Fibroblast of villous mesenchyme (primary cell): ENCODE measurements at regions not wholly inside any gene's neighbourhood (a gene's known extent, or its start where the extent isn't known, plus 50 kb on each side); places are given as distances from the start of the nearest gene placed in this dataset.
A peak's percentile ranks its signal among the peaks of the same experiment; 100 is the strongest.

Source experiments
- DNase-seq: peaks from one replicate; pipeline ENCODE4 v3.0.0-alpha.2; 2010; ENCODE audit warnings: low read depth
- H3K4me3 ChIP-seq: 2 replicates; pipeline ENCODE4 v1.5.1; 2011; ENCODE audit warnings: low read depth, mild to moderate bottlenecking, low read length
- TF ChIP-seq, protein P1 (sequence below): IDR thresholded peaks from 2 replicates; pipeline ENCODE4 v1.5.1; 2012; ENCODE audit warnings: low read depth, mild to moderate bottlenecking, low read length; ENCODE audit not compliant: insufficient read depth

- DNase-seq: peak; percentile 52
- TF ChIP-seq, protein P1, sequence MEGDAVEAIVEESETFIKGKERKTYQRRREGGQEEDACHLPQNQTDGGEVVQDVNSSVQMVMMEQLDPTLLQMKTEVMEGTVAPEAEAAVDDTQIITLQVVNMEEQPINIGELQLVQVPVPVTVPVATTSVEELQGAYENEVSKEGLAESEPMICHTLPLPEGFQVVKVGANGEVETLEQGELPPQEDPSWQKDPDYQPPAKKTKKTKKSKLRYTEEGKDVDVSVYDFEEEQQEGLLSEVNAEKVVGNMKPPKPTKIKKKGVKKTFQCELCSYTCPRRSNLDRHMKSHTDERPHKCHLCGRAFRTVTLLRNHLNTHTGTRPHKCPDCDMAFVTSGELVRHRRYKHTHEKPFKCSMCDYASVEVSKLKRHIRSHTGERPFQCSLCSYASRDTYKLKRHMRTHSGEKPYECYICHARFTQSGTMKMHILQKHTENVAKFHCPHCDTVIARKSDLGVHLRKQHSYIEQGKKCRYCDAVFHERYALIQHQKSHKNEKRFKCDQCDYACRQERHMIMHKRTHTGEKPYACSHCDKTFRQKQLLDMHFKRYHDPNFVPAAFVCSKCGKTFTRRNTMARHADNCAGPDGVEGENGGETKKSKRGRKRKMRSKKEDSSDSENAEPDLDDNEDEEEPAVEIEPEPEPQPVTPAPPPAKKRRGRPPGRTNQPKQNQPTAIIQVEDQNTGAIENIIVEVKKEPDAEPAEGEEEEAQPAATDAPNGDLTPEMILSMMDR: no peak
- no peak overlapping the region for H3K4me3 ChIP-seq
These were observed 87.3 kb upstream of the SNRK start for GRCh38 chr3:43198791-43199644.

DNA sequence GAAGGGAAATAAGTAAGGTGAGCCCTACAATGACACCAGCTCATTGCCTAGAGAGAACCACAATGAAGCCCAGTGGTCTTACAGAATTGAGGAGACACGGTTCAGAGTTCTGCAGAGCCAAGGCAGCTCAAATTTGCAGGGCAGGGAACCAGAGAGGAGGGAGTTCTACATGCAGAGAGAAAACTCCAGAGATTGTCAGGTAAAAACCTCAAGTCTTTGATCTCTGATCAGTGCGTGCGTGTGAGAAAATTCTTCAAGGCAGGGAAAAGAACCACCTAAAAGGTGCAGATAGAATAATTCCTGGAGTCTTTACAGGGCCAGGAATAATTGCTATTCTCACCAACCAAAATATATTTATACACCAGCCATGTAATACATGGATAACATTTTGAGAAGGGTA is 88.0 kb upstream of the SNRK start:
- TF ChIP-seq, protein P1: no peak
- no peak overlapping the region for H3K4me3 ChIP-seq
- no peak for DNase-seq

DNA sequence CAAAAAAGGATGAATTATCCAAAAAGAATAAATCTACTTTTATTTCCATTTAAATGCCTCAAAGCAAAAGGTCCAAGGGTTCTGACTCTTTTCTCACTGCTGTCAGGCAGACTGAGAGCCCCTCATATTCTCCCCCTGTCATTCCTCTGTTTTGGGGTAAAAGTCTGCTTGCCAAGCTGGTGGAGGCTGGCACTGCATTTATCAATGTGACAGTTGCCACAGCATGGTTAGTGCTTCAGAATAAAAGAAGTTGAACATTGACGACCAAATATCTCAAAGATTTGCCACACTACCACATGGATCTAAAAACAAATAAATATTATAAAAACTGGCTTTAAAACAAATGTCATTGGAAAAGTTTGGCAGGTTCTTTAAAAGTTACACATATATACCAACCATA is 89.2 kb upstream of the SNRK start:
- TF ChIP-seq, protein P1: no peak
- no peak overlapping the region for H3K4me3 ChIP-seq
- no peak for DNase-seq

DNA sequence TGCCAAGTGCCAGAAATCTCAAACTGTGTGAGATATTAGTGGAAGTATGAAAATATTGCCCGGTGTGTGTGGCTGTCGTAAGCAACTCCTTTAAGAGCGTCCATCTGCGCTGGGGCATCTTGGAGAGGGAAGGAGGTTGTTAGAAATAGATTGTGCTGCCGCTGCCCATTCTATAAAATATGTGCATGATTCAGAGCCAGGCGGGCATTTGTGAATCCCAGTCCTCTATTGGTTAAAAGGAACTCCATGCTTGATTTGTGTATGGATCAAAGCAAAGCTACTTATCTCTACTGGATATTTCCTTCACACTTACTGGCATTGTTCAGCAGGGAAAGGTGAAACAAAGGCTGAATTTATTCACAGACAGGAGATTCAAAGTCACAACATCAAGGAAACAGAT is 89.6 kb upstream of the SNRK start:
- DNase-seq: no peak
- TF ChIP-seq, protein P1: no peak
- no peak overlapping the region for H3K4me3 ChIP-seq

DNA sequence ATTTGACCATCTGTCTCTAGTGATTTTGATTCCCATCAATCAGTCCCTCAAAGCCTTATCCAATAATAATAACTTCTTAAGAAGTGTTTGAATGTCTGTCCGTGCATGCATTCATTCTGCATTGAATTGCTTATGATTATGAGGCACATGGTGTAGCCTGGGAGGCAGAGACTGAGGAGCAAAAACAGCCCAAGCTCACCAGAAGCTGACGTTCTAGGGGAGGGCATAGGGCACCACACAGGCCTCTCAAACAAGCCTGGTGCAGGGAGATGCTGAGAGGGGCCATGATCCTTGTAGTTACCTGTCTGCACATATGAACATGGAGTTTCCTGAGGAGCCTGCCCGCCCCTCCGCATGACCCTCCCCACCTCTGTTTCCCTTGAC is 89.2 kb upstream of the POMGNT2 start:
- no peak for DNase-seq
- TF ChIP-seq, protein P1: no peak
- H3K4me3 ChIP-seq: no peak overlapping the region

DNA sequence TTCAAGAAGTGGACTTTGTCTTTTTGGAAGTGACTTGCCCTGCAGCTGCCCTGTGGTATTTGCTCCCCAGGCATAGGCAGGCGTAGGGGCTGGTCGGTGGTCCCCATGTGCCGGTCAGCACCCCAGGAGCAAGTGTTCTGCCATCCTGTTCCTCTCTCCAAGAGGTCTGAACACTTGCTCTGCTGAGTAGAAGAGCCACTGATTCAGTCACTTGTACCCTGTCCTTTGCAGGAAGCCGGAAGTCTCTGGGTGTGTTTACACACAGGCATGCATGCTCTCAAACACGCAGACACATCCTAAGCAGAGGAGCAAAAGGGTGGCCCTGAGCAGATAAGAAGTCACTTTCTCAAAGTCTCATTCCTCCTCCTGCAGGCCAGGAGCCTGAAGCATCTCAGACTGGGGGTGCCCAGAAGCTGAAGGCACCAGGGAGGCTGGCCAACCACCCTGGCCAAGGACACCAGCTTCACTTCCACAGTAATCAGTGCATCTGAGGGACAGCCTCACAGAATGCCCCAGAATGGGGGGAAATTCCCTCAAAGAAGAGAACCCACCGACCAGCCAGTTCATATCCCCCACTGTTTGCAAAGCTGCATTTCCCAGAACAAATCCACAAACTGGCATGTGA is 88.7 kb upstream of the POMGNT2 start:
- H3K4me3 ChIP-seq: no peak overlapping the region
- DNase-seq: no peak
- TF ChIP-seq, protein P1: no peak

DNA sequence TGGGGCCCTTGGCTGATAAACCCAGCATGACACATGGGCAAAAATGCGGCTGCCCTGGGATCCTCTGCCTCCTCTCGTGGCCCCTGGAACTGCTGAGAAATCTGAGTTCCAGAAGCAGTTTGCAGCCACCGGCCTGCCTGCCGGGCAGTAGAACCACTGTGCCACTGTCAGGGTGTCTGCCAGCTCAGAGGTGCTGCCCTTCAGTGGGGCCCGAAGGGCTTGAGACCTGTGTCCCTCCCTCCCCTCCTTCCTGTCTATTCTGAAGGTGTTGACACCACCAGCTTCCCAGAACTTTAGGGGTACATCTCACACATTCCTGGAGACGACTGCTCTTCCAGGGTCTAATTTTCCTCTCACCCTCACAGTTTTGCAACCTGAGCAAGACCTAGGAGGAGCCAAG is 88.2 kb upstream of the POMGNT2 start:
- TF ChIP-seq, protein P1: no peak
- DNase-seq: no peak
- H3K4me3 ChIP-seq: no peak overlapping the region
